ENCODE measurements at regions not wholly inside any gene's neighbourhood (a gene's known extent, or its start where the extent isn't known, plus 50 kb on each side); places are given as distances from the start of the nearest gene placed in this dataset.

GRCh38 chr22:48599346-48599745 is 1228.3 kb downstream of the BRD1 start:
- DNase-seq, result no peak

GRCh38 chr22:48596111-48596850 is 1231.4 kb downstream of the BRD1 start:
- DNase-seq, result no peak

DNA sequence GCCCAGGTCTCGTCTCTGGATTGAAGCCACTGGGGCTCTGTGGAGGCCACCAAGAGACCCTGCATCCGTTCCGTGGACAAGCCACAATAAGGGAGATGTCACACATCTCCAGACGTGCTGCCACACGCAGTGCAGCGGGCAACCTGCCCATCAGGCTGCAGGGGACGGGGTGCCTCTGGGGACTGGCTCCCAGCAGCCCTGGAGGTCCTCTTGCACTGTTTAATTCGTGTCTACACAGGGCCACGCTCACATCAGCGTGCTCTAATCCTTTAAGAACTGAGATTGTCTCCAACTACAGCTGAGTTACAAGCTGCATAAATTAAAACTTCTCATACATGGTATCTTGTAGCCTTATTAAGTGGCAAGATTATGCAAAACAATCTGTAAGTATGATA is 1232.2 kb downstream of the BRD1 start:
- no peak for DNase-seq

GRCh38 chr22:48594757-48595510 is 1232.7 kb downstream of the BRD1 start:
- DNase-seq, result no peak

GRCh38 chr22:48594016-48594756 is 1233.5 kb downstream of the BRD1 start:
- DNase-seq, result no peak

DNA sequence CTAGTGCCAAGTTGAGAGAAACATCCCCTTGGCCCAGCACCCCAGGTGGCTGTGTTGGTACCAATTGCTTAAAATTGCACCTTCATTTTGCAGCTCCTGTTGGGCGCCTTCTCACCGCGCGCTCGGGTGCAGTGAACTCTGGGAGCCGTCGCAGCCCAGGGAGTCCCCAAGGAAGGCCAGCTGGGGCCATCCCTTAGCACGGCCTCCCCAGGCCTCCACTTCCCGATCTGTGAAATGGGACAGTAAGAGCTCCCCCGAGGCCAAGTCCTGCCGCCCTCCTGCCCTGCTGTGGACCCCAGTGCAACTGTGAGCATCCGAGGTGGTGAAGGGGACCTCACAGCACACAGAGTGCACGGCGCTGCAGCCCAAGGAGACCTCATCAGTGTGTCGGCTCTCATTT is 1234.1 kb downstream of the BRD1 start:
- DNase-seq, result no peak

DNA sequence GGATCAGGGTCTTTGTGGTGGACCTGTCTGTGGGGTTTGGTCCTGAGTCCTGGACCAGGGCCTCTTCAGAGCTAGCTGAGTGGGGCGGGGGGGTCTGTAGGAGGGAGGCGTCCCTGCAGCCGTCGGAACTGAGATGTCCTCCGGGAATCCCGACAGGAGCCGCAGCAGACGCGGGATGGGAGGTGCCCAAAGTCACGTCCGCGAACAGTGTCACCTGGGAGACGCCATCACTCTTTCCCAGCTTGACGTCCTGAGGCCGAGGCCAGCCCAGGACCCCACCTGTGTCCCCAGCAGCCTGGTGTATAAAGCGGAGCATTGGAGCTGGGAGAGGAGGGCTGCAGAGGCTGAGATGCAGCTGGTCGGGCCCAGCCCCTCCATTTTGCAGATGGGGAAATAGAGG is 1234.7 kb downstream of the BRD1 start:
- DNase-seq, result no peak

DNA sequence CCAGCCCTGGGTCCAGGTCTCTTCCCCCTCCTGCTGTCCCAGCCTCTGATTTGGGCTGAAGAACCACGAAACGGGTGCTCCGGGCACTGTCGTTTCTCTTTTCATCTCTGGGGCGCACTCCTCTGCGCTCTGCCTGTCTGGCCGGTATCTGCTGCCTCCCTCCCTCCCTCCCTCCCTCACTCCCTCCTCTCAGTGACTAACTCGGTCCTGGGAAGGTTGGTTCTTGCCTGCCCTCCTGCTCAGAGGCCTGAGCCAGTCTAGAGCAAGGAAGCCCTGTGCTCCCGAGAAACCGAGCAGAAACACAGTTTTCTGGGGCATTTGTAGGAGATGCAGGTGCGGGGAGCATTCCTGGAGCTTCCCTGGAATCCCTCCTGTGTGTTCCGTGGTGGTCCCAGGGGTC is 1235.2 kb downstream of the BRD1 start:
- no peak for DNase-seq

- DNase-seq, result no peak
Measured at GRCh38 chr22:48592066-48592345, 1235.7 kb downstream of the BRD1 start.

- DNase-seq, result no peak
Measured at GRCh38 chr22:48591286-48592065, 1236.2 kb downstream of the BRD1 start.

DNA sequence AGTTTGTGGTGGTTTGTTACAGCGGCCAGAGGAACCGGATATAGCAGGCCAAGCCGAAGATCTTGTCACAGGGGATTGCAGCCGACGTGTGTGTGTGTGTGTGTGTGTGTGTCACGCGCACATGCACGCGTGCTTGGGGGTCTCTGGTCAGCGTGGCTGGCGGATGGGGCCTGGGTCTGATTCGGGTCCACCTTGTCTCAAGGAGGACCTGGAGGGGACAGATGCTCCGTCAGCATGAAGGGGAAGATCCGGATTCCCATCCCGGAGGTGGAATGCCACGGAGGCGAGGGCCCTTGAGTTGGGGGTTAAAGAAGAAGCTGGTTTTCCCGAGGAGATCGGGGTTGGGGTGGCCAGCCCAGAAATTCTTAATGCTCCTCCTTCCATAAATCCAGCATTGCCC is 1237.8 kb downstream of the BRD1 start:
- no peak for DNase-seq

- no peak for DNase-seq
Measured at GRCh38 chr22:48588878-48589450, 1238.7 kb downstream of the BRD1 start.

DNA sequence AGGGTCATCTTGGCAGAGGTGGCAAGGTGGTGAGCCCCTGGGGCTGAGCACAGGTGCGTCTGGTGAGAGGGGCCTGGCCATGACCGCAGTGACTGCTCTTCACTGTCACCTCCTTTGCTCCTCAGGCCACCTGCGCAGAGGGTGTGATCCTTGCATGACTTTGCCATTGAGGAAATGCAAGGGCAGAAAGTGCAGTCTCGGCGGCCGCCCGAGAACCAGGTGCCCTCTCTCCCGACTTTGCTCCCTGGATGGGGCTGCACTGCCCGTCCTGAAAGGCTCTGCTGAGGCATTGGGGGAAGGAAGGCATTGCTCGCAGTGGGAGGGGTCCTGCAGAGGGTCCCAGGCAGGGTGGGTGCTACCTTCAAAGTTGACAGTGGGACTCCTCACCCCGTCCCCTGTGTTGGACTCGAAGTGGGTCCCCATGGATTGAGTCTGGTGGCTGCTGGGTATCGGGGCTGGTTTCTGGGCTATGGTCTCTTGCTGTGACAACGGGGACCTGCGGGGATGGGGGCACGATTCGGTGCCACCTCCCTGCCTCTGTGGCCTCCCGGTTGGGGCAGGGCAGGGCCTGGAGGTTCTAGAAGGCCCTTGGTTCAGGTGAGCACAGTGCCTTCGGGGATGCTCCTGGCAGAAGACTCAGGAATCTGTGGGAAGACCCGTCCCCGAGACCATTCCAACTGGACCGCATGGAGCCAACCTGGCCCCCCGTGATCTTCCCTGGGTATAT is 1239.4 kb downstream of the BRD1 start:
- DNase-seq, result no peak

GRCh38 chr22:48587236-48587865 is 1240.3 kb downstream of the BRD1 start:
- no peak for DNase-seq

GRCh38 chr22:48586799-48587185 is 1240.9 kb downstream of the BRD1 start:
- DNase-seq, result no peak

DNA sequence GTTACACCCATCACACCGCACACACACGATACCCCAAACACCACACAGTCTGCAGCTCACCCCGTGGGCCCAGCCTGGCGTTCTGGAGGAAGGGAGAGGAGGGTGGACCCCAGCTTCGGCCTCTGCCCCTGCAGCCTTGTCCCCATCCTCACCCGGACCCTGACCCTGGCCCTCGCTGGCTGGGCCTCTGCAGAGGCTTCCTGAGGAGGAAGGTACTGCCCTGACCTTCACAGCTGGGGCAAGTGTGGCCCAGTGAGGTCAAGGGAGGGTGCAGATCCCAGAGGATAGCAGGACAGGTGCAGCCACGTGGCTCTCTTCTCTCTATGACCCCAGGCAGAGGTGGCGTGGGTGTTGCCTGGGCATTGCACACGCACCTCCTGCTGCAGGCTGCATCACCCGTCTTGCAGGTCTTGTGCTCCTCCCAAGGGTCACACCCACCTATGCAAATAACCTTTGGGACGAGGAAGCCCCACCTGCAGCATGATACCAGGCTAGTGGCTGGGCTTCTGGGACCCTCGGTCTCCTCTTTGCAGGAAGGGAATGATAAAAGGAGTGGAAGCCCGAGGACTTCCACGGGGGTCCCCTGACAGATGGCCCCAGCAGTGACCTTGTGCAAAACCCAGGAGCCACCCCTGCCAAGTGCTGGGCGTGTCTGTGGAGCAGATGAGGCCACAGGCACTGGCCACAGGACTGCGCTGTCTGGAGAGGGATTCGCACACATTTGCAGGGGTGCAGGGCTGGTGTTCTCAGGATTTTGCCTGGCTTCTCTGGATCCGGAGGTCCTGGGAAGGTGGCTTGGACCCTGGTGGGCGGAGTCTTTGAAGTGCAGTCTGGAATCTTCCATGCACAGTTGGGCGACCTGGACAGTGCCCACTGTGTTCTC is 1241.5 kb downstream of the BRD1 start:
- DNase-seq, result no peak

- no peak for DNase-seq
Measured at GRCh38 chr22:48584170-48584569, 1243.5 kb downstream of the BRD1 start.

DNA sequence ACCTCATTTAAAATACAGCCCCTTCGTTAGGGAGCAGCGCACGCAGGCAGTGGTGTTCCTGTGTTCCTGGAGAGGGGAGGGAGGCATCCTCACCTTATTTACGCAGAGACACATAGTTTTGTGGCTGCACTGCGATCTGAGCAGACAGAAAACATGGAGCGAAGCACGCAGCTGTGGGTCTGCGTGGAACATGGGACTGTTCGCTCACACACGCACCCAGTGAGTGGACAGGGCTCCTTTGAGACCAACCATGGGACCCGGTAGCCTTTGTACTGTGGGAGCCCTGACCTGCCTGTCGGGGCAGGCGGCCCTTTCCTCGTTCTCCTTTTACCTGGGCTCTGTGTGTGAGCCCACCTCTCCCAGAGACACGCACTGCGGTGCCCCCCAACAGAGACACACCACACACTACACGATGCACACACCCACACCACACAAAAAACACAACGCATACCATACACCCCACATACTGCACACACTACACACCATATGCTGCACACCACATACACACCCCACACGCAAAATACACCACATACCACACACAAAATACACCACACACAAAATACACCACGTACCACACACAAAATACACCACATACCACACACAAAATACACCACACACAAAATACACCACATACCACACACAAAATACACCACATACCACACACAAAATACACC is 1245.7 kb downstream of the BRD1 start:
- DNase-seq, result no peak

GRCh38 chr22:48581205-48581766 is 1246.4 kb downstream of the BRD1 start:
- no peak for DNase-seq

- DNase-seq, result no peak
Measured at GRCh38 chr22:48580481-48580970, 1247.1 kb downstream of the BRD1 start.

Measured in NCI-H1048 (cell line).